ENCODE measurements at regions not wholly inside any gene's neighbourhood (a gene's known extent, or its start where the extent isn't known, plus 50 kb on each side); places are given as distances from the start of the nearest gene placed in this dataset.

DNA sequence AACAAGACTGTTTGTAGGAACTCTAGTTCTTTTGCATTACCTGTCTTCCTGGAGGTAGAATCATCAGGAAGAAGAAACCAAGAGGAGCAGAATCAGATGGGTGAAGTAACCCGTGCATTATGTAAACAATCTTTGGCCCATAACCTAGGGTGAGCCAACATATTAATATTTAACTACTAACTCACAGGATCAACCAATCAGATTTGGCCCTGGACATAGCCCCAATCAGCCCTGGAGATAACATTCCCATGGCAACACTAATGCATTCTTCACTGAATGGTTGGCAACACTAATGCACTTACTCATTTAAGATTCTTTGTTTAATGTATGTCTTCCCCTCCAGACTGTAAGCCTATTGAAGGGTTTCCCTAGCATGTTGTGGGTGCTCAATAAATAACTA lies 72.0 kb upstream of the CTAGE1 start:
- Histone ChIP-seq H2AFZ (ENCODE audit: low read depth, low read length, severe bottlenecking) (no peak overlapping the region), H3K9me3 (ENCODE audit: insufficient read depth, low read length) (no peaks in the 10 kb centered on the region), H3K4me3 (ENCODE audit: insufficient read depth, low read length, poor library complexity, severe bottlenecking) (no peak overlapping the region), H4K20me1 (ENCODE audit: low read depth, low read length) (no peaks in the 10 kb centered on the region), H3K27me3 (ENCODE audit: low read length) (no peaks in the 10 kb centered on the region), H3K9ac (ENCODE audit: low read length) (no peak overlapping the region), H3K79me2 (ENCODE audit: insufficient read depth, low read length) (no peaks in the 10 kb centered on the region), H3K9me2 (replicated peaks; ENCODE audit: insufficient read depth, low read length) (no peaks in the 10 kb centered on the region), H3K4me2 (ENCODE audit: low read depth, low read length, poor library complexity, severe bottlenecking) (no peak overlapping the region), H3K27ac (ENCODE audit: low read depth, low read length) (no peak overlapping the region), H3F3A (ENCODE audit: insufficient read depth) (no peaks in the 10 kb centered on the region), H3K36me3 (ENCODE audit: low read length) (no peaks in the 10 kb centered on the region)
- TF ChIP-seq CTCF (IDR thresholded peaks at IDR 0.05; ENCODE audit: insufficient read depth, low read length, poor library complexity, severe bottlenecking) (no peak), EZH2phosphoT487 (conservative IDR thresholded peaks at IDR 0.05; ENCODE audit: low read length) (no peak)

GRCh38 chr18:22490429-22490846 lies 72.7 kb upstream of the CTAGE1 start:
- H3F3A ChIP-seq (ENCODE audit: insufficient read depth): no peaks in the 10 kb centered on the region
- H3K4me3 ChIP-seq (ENCODE audit: insufficient read depth, low read length, poor library complexity, severe bottlenecking): no peak overlapping the region
- H4K20me1 ChIP-seq (ENCODE audit: low read depth, low read length): no peaks in the 10 kb centered on the region
- H3K36me3 ChIP-seq (ENCODE audit: low read length): no peaks in the 10 kb centered on the region
- no peak overlapping the region for H3K4me2 ChIP-seq (ENCODE audit: low read depth, low read length, poor library complexity, severe bottlenecking)
- H3K79me2 ChIP-seq (ENCODE audit: insufficient read depth, low read length): no peaks in the 10 kb centered on the region
- no peak overlapping the region for H3K27ac ChIP-seq (ENCODE audit: low read depth, low read length)
- no peak overlapping the region for H3K9ac ChIP-seq (ENCODE audit: low read length)
- no peaks in the 10 kb centered on the region for H3K9me3 ChIP-seq (ENCODE audit: insufficient read depth, low read length)
- TF ChIP-seq EZH2phosphoT487 (conservative IDR thresholded peaks at IDR 0.05; ENCODE audit: low read length): no peak
- no peak for TF ChIP-seq CTCF (IDR thresholded peaks at IDR 0.05; ENCODE audit: insufficient read depth, low read length, poor library complexity, severe bottlenecking)
- no peak overlapping the region for H2AFZ ChIP-seq (ENCODE audit: low read depth, low read length, severe bottlenecking)
- no peaks in the 10 kb centered on the region for H3K27me3 ChIP-seq (ENCODE audit: low read length)
- no peaks in the 10 kb centered on the region for H3K9me2 ChIP-seq (replicated peaks; ENCODE audit: insufficient read depth, low read length)

DNA sequence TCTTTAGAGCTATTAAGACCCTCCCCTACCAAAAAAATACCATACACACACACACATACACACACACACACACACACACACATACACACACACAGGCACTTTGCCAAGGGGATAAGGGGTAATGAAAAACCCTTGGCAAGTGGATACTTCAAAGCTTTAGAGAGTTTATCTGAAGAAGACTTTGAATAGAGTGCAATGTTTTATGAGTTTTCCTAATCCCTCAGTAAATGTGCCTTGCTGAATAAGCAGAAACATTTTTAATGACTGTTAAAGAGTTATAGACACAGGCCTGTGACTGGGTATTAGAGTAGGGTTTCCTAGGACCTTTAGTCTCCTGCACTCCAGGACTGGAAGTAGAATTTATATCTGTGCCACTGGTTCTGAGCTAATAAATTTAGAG lies 75.5 kb upstream of the CTAGE1 start:
- Histone ChIP-seq H3K9ac (ENCODE audit: low read length) (no peak overlapping the region), H4K20me1 (ENCODE audit: low read depth, low read length) (no peaks in the 10 kb centered on the region), H3K9me2 (replicated peaks; ENCODE audit: insufficient read depth, low read length) (no peaks in the 10 kb centered on the region), H3F3A (ENCODE audit: insufficient read depth) (no peaks in the 10 kb centered on the region), H2AFZ (ENCODE audit: low read depth, low read length, severe bottlenecking) (no peak overlapping the region), H3K79me2 (ENCODE audit: insufficient read depth, low read length) (no peaks in the 10 kb centered on the region), H3K27me3 (ENCODE audit: low read length) (no peaks in the 10 kb centered on the region), H3K4me2 (ENCODE audit: low read depth, low read length, poor library complexity, severe bottlenecking) (no peak overlapping the region), H3K27ac (ENCODE audit: low read depth, low read length) (no peak overlapping the region), H3K9me3 (ENCODE audit: insufficient read depth, low read length) (no peaks in the 10 kb centered on the region), H3K4me3 (ENCODE audit: insufficient read depth, low read length, poor library complexity, severe bottlenecking) (no peak overlapping the region), H3K36me3 (ENCODE audit: low read length) (no peaks in the 10 kb centered on the region)
- no peak for TF ChIP-seq EZH2phosphoT487 (conservative IDR thresholded peaks at IDR 0.05; ENCODE audit: low read length)
- no peak for TF ChIP-seq CTCF (IDR thresholded peaks at IDR 0.05; ENCODE audit: insufficient read depth, low read length, poor library complexity, severe bottlenecking)

DNA sequence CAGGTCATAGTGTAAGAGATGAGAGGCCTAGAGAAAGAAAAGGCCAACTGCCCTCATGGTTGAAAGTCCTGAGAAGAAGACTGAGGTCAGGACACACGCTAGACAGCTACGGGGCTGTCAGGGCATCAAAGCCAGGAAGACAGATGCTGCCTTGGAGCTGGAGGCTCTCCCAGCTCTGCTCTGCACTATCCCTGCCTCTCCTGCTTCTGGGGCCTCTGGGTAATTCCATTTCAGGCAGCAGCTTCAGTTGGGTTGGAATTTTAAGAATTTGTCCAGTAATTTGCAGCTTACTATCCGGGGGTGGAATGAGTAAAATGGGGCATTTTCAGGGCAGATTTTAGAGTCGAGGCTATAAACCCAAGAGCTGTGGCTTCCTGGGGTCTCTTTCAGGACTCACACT lies 76.2 kb upstream of the CTAGE1 start:
- H3K9me3 ChIP-seq (ENCODE audit: insufficient read depth, low read length): no peaks in the 10 kb centered on the region
- H3K9ac ChIP-seq (ENCODE audit: low read length): no peak overlapping the region

More for the DNA sequence above, 76.2 kb upstream of the CTAGE1 start:
- H3K4me2 ChIP-seq (ENCODE audit: low read depth, low read length, poor library complexity, severe bottlenecking): no peak overlapping the region
- no peaks in the 10 kb centered on the region for H4K20me1 ChIP-seq (ENCODE audit: low read depth, low read length)
- H3K4me3 ChIP-seq (ENCODE audit: insufficient read depth, low read length, poor library complexity, severe bottlenecking): no peak overlapping the region
- no peaks in the 10 kb centered on the region for H3K36me3 ChIP-seq (ENCODE audit: low read length)
- H3K27ac ChIP-seq (ENCODE audit: low read depth, low read length): no peak overlapping the region
- H2AFZ ChIP-seq (ENCODE audit: low read depth, low read length, severe bottlenecking): no peak overlapping the region
- H3F3A ChIP-seq (ENCODE audit: insufficient read depth): no peaks in the 10 kb centered on the region
- H3K27me3 ChIP-seq (ENCODE audit: low read length): no peaks in the 10 kb centered on the region
- H3K79me2 ChIP-seq (ENCODE audit: insufficient read depth, low read length): no peaks in the 10 kb centered on the region
- H3K9me2 ChIP-seq (replicated peaks; ENCODE audit: insufficient read depth, low read length): no peaks in the 10 kb centered on the region
- TF ChIP-seq EZH2phosphoT487 (conservative IDR thresholded peaks at IDR 0.05; ENCODE audit: low read length) (no peak), CTCF (IDR thresholded peaks at IDR 0.05; ENCODE audit: insufficient read depth, low read length, poor library complexity, severe bottlenecking) (no peak)
